ENCODE measurements at regions not wholly inside any gene's neighbourhood (a gene's known extent, or its start where the extent isn't known, plus 50 kb on each side); places are given as distances from the start of the nearest gene placed in this dataset.

- Histone ChIP-seq H3K4me1 (ENCODE audit: control insufficient read depth, insufficient read depth, low read length) (no peaks in the 10 kb centered on the region), H3K36me3 (ENCODE audit: control insufficient read depth, insufficient read depth, low read length) (no peaks in the 10 kb centered on the region), H3K9me3 (ENCODE audit: control insufficient read depth, low read length) (no peaks in the 10 kb centered on the region), H3K27ac (ENCODE audit: low read depth, low read length) (no peak overlapping the region), H3K4me3 (ENCODE audit: low read length) (no peak overlapping the region), H3K27me3 (ENCODE audit: control insufficient read depth, insufficient read depth, low read length, poor library complexity, severe bottlenecking) (no peaks in the 10 kb centered on the region), H3K9ac (ENCODE audit: extremely low read depth, low read length, poor library complexity, severe bottlenecking) (no peak overlapping the region)
- DNase-seq = no peak
- TF ChIP-seq CTCF (conservative IDR thresholded peaks at IDR 0.05) = no peak
- H3K27ac Mint-ChIP-seq = no peak overlapping the region
- H3K4me3 Mint-ChIP-seq = no peak overlapping the region
- no peaks in the 10 kb centered on the region for H3K36me3 Mint-ChIP-seq (ENCODE audit: low read depth)
- WGBS, 2 experiments (ENCODE audit: insufficient coverage in 1 of 2, insufficient read length in 1 of 2) = 70 to 73% methylated on average over 5 to 7 of the region's 8 CpGs
- H3K9me3 Mint-ChIP-seq = no peaks in the 10 kb centered on the region
- H3K27me3 Mint-ChIP-seq (ENCODE audit: insufficient read depth) = peaks cover 3% of the 10 kb centered on the region
- peaks cover 9% of the 10 kb centered on the region for H3K4me1 Mint-ChIP-seq
These were observed 160.9 kb upstream of the PMEPA1 start for GRCh38 chr20:57870597-57871236.

- Histone ChIP-seq H3K4me1 (ENCODE audit: control insufficient read depth, insufficient read depth, low read length) (no peaks in the 10 kb centered on the region), H3K9ac (ENCODE audit: extremely low read depth, low read length, poor library complexity, severe bottlenecking) (no peak overlapping the region), H3K4me3 (ENCODE audit: low read length) (no peak overlapping the region), H3K27me3 (ENCODE audit: control insufficient read depth, insufficient read depth, low read length, poor library complexity, severe bottlenecking) (no peaks in the 10 kb centered on the region), H3K9me3 (ENCODE audit: control insufficient read depth, low read length) (no peaks in the 10 kb centered on the region), H3K27ac (ENCODE audit: low read depth, low read length) (no peak overlapping the region), H3K36me3 (ENCODE audit: control insufficient read depth, insufficient read depth, low read length) (no peaks in the 10 kb centered on the region)
- H3K27ac Mint-ChIP-seq = no peak overlapping the region
- H3K4me1 Mint-ChIP-seq = peaks cover 9% of the 10 kb centered on the region
- WGBS, 2 experiments (ENCODE audit: insufficient coverage in 1 of 2, insufficient read length in 1 of 2) = 79 to 80% methylated on average over 7 to 9 of the region's 9 CpGs
- no peak for DNase-seq
- H3K9me3 Mint-ChIP-seq = no peaks in the 10 kb centered on the region
- H3K27me3 Mint-ChIP-seq (ENCODE audit: insufficient read depth) = peaks cover 2% of the 10 kb centered on the region
- TF ChIP-seq CTCF (conservative IDR thresholded peaks at IDR 0.05) = no peak
- H3K36me3 Mint-ChIP-seq (ENCODE audit: low read depth) = no peaks in the 10 kb centered on the region
- no peak overlapping the region for H3K4me3 Mint-ChIP-seq
These were observed 160.1 kb upstream of the PMEPA1 start for GRCh38 chr20:57869951-57870315.

- Mint-ChIP-seq H3K4me3 (no peak overlapping the region), H3K4me1 (peaks cover 9% of the 10 kb centered on the region), H3K36me3 (ENCODE audit: low read depth) (no peaks in the 10 kb centered on the region), H3K27me3 (ENCODE audit: insufficient read depth) (peaks cover 3% of the 10 kb centered on the region), H3K9me3 (no peaks in the 10 kb centered on the region), H3K27ac (no peak overlapping the region)
- H3K9me3 ChIP-seq (ENCODE audit: control insufficient read depth, low read length) = no peaks in the 10 kb centered on the region
- no peaks in the 10 kb centered on the region for H3K27me3 ChIP-seq (ENCODE audit: control insufficient read depth, insufficient read depth, low read length, poor library complexity, severe bottlenecking)
- no peak overlapping the region for H3K27ac ChIP-seq (ENCODE audit: low read depth, low read length)
- TF ChIP-seq CTCF (conservative IDR thresholded peaks at IDR 0.05) = no peak
- H3K4me3 ChIP-seq (ENCODE audit: low read length) = no peak overlapping the region
- no peaks in the 10 kb centered on the region for H3K36me3 ChIP-seq (ENCODE audit: control insufficient read depth, insufficient read depth, low read length)
- 84 to 99% methylated on average over 5 to 10 of the region's 10 CpGs for WGBS, 2 experiments (ENCODE audit: insufficient coverage in 1 of 2, insufficient read length in 1 of 2)
- no peak overlapping the region for H3K9ac ChIP-seq (ENCODE audit: extremely low read depth, low read length, poor library complexity, severe bottlenecking)
- no peaks in the 10 kb centered on the region for H3K4me1 ChIP-seq (ENCODE audit: control insufficient read depth, insufficient read depth, low read length)
- DNase-seq = no peak
These were observed 159.6 kb upstream of the PMEPA1 start for GRCh38 chr20:57869291-57869950.

Data from endodermal cell (in vitro differentiated cells).